HG02678 (cell line): ENCODE measurements at regions not wholly inside any gene's neighbourhood (a gene's known extent, or its start where the extent isn't known, plus 50 kb on each side); places are given as distances from the start of the nearest gene placed in this dataset.

ENCODE experiments used
- ATAC-seq: cut with Tn5 transposase; IDR thresholded peaks from one replicate; pipeline ENCODE4 v1.9.1; 2021; ENCODE audit warnings: mild to moderate bottlenecking, moderate library complexity; ENCODE audit not compliant: unreplicated experiment

GRCh38 chr2:221715523-221716247, 143.6 kb upstream of the EPHA4 start:
- ATAC-seq = no peak

- no peak for ATAC-seq
These were observed 138.6 kb upstream of the EPHA4 start for GRCh38 chr2:221710744-221711143.

- ATAC-seq = no peak
These were observed 136.8 kb upstream of the EPHA4 start for GRCh38 chr2:221708902-221709301.

GRCh38 chr2:221705185-221705877, 133.2 kb upstream of the EPHA4 start:
- ATAC-seq = no peak

DNA sequence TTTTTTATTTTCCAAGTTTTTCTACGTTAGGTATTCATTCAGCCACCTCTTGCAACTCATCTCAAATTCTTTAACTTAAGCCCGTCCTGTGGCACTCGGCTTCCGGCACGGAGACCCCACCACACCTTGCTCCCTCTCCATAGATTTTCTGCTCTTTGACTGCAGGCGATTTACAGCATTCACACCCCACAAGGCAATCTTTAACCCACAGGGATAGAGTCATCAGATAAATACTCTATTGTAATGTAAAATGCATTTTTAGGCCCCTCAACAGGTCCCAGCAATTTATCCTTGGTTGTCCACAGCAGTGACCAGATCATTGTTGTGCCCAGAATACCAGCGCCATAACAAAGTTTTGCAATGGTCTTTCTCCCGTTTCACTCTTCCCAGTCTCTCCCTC, 132.3 kb upstream of the EPHA4 start:
- no peak for ATAC-seq

GRCh38 chr2:221693365-221693764, 121.3 kb upstream of the EPHA4 start:
- no peak for ATAC-seq

DNA sequence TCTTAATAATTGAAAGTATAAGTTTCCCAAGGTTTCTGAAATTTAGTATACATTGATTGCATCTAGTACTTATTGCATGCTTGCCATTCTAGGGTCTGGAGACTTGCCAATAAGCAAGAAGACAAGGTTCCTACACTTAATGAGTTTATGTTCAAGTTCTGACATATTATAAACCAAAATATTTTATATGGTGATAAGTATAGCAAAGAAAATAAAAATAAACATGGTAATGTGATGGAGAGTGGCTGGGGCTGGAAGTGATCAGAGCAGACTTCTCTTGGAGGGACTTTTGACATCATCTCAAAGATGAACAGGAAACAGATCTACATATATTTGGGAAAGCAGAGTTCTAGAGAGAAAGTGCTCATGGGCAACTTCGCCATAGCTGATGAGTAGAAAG, 119.5 kb upstream of the EPHA4 start:
- ATAC-seq = no peak

GRCh38 chr2:221689140-221689539, 117.0 kb upstream of the EPHA4 start:
- ATAC-seq = no peak

DNA sequence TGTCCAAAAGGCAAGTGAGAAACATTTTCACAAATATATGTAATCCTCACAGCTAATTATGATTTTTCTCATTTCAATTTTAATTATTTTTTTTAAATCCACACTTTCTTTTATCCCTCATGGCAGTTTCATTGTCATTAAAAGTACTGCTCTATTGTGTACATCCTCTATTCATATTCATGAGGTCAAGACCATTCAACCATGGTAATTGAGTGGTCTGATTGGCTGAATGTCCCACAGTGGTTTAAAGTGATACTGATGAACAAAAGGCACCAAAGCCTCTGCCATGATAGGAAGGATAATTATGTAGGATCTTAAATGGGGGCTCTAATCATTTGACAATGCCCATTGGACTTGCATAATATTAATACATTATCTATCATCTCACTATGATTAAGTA, 108.4 kb upstream of the EPHA4 start:
- ATAC-seq = no peak

DNA sequence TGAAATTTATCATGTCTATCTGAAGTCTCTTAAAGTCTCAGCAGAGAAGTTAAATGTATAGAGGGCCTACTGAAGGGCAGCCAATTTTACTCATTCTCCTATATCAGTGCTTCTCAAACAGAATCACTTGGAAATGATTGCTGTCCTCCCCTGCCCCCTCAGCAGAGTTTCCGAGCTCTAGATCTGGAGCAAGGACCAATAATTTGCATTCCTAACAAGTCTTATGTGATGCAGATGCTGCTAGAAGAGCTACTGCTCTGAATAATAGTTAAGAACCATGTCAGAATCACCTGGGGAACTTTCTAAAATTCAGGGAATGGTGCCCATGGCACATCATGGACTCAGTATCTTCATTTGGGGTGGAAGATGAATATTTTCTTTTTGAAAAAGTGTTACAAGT, 105.6 kb upstream of the EPHA4 start:
- no peak for ATAC-seq

- no peak for ATAC-seq
These were observed 104.6 kb upstream of the EPHA4 start for GRCh38 chr2:221676566-221677172.

DNA sequence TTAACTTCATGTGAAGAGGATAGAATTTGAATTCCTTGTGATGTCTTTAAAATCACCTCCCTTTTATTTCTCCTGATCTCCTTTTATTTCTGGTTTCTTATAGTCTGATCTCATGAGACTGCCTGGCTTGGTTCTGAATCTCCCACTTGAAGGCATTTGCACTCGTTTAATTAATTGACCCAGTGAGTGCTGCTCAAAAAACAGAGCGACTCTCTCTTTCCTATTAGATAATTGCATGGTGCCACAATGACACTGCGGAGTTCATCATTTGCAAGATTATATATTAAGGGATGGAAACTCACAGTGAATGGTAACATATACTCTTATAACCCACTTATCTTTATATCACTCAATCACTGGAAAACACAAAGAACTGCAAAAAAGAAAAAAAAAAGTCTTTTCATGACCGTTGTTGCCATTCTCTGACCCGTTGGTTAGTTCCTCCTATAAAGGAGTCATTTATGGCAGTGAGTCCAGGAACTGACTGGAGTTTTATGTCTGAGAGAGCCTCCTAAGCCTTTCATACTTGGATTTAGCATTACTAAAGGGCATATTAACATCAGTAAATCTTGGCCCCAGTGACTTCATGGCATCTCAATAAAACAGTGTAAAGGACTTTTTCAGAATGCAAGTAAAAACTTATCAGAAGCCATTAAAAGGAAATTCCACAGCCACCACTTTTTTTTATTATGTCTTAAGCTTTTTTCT, 103.3 kb upstream of the EPHA4 start:
- ATAC-seq = no peak

- no peak for ATAC-seq
These were observed 102.3 kb upstream of the EPHA4 start for GRCh38 chr2:221674446-221674845.

DNA sequence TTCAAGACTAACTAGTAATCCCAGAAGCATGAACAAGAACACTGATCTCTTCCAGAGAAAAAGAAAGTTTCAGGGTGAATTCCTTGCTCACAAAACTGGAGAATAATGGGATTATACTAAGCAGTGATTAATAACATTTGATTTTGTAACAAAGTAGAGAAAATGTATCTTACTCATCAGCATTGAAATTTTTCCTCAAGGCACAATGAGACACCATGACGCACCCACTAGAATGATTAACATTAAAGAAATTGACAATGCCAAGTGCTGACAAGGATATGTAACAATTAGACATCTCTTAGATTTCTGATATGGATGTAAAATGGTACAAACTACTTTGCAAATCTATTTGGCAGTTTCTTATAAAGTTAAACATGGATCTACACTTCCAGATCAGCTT, 101.1 kb upstream of the EPHA4 start:
- no peak for ATAC-seq

GRCh38 chr2:221671515-221671914, 99.4 kb upstream of the EPHA4 start:
- ATAC-seq = no peak

DNA sequence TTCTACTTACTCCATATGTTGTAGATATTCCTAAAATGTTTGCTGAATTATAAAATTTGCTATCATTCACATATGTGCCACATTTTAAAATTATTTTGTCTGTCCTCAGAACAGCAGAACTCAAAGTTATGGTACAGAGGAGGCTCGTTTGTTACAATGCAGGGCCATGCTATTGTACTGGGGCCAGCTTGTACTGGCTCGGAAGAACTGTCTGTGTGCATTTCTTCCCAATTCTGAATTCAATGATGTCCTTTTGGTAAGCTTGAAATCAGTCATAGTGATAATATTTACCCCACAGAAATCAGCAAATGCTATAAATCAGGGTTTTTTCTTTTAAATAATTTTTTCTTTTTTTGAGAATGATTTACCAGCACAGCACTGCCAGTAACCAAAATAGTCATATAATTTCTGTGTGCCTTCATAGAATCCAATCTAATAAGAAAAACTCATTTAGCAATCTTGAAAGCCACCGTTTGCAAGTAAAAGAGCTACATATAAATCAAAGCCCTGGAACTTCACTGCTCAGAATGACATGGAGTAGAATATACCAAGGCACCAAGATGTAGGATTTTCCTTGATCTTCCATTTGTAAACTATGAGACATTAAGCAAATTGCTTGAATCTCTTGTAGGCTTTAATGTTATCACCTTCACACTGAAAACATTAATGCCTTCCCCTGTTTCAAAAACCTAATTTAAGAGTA, 90.7 kb upstream of the EPHA4 start:
- ATAC-seq = no peak

DNA sequence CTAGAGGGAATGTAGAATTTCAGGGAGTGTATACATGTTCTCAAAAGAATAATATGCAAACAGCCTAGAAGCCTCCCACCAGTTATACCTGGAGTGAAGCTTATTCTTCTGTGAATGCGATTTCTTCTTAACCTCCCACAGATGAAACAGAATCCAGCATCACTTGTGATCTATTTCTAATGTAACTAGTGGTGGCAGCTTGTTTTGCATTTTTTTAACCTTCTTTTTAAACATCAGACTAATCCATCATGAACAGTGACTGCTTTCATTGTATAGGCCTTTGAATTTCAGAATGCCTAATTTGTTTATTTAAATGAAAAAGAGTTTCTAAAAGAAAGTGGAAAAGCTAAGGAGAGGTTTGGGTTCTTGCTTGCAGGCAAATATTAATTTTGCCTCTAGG, 85.7 kb upstream of the EPHA4 start:
- ATAC-seq = no peak

DNA sequence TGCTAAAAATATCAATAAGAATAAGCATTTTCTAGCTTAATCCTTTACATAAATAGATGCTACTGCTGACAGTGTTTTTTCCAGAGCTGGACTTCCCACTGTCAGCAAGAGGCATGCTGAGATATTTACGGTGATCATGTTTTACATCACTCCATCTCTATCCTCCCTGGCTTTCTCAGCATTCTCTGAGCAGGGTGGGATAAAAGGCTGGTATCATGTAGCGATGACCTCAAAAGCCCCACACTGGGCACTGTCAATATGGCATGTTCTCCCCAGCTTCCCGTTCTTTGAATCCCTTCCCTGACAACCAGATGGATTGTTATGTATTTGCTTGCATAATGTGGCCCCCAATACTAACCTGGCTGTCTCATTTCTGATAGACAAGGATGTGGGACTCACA, 83.2 kb upstream of the EPHA4 start:
- ATAC-seq = no peak

GRCh38 chr2:221653182-221653581, 81.1 kb upstream of the EPHA4 start:
- ATAC-seq = no peak

- ATAC-seq = no peak
These were observed 77.1 kb upstream of the EPHA4 start for GRCh38 chr2:221649051-221649775.
